GM19468 (cell line): ENCODE measurements at regions not wholly inside any gene's neighbourhood (a gene's known extent, or its start where the extent isn't known, plus 50 kb on each side); places are given as distances from the start of the nearest gene placed in this dataset.
"Not testable (repeated sequence)": the region's sequence is repeated elsewhere in the genome, so short reads cannot be mapped to it uniquely, and the experiment has no call there.

ENCODE experiments used
- ATAC-seq: cut with Tn5 transposase; IDR thresholded peaks from one replicate; pipeline ENCODE4 v1.9.1; 2021; ENCODE audit warnings: mild to moderate bottlenecking, moderate library complexity, moderate number of reproducible peaks; ENCODE audit not compliant: unreplicated experiment; ENCODE audit errors: extremely low read depth

DNA sequence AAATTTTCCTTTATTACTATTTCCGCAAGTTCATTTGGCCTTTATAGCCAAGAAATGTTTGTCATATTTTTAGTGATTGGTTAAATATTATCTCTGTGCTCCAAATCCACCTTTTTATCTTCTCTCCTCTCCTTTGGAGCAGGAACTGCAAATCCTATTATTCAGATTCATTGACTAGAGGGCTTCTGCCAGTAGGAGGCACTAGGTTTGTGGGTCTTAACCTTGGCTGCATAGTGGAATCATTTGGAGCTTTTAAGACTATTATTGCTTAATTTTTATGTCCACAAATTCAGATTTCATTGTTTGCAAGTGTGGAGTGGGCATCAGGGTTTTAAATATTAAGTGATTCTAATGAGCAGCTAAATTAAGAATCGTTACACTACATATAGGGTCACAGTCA, 75.3 kb upstream of the SYT10 start:
- no peak for ATAC-seq

DNA sequence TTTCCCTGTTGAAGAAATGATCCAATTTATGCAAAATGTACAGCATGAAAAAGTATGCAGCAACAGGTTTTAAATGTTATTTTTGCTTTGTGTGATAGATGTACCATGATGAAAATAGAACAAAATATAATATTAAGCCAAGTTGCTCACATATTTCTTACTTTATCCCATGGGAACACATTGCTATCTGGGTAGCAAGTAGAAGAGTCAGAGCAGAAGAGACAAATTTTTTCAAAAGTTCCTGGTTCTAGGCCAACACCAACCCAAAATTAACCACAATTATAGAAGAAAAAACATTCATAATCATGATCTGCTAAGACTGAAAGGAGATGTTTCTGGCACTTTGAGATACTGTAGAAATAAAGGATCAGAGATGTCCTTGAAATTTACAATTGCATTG, 79.9 kb upstream of the SYT10 start:
- ATAC-seq: no peak

DNA sequence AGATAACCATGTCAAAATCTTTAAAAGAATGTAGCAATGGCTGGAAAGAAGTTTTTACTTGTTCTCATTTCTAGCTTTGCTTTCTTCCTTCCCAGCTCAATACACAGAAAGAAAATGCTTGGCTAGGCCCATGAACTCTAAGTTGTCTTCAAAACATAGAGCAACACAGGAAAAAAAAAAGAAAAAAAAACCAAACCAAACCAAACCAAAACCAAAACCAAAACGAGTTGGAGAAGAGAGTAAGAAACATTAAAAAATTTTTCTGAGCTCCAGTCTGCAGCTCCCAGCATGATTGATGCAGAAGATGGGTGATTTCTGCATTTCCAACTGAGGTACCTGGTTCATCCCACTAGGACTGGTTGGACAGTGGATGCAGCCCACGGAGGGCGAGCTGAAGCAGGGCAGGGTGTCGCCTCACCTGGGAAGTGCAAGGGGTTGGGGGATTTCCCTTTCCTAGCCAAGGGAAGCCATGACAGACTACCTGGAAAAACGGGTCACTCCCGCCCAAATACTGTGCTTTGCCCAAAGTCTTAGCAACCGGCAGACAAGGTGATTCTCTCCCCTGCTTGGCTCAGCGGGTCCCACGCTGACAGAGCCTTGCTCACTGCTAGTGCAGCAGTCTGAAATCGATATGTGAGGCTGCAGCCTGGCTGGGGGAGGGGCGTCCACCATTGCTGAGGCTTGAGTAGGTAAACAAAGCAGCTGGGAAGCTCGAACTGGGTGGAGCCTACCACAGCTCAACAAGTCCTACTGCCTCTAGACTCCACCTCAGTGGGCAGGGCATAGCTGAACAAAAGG, 81.1 kb upstream of the SYT10 start:
- not testable (repeated sequence) for ATAC-seq

DNA sequence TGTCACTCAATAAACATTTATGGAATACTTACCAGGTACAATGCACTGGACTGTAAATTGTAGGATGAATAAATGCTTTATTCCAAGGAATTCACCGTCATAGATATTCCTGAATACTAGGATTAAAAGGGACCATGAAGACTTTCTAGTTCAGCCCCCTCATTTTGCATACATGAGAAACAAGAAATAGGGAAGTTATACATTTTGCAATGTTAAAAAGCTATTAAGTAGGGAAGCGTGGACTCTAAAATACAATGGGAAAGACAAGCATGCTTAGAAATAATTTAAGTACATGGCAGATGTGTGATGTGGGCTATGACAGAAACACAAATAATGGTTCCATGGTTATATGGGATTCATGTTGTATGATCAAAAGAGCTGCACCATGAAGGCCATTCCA, 89.4 kb upstream of the SYT10 start:
- no peak for ATAC-seq

DNA sequence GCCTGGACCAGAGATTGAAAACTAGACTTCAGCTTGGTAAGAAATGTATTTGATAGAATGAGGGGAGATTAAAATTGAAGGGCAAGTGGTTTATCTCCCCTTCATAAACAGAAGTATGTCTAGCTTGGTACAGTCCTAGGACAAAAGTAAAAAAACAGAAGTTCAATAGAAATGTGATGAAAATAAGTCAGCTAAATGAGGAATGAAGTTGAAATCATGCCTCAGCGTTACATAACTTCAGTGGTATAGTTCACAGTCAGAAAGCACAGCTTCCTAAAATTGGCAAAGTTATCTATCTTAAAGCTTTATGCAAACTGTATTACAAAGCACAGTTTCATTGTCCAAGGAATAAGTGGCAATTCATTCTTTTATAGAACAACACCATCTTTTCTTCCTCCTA, 90.2 kb upstream of the SYT10 start:
- ATAC-seq: no peak

DNA sequence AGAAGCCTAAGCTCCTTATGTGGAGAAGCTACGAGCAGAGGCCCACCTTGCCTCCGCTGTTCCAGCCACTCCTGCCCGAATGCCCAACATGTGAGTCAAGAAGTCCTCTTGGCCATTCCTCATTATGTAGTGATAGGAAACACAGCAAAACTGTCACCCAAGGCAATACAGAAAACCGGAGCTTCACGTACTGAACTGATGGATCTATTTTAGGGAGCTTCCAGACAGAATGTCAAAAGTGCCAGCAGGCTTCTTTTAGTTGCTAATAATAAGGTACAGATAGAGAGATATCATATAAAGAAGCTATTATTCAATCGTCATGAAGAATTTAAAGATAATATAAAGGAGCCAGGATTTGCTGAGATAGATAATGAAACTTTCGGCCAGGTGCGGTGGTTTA, 91.6 kb upstream of the SYT10 start:
- no peak for ATAC-seq

DNA sequence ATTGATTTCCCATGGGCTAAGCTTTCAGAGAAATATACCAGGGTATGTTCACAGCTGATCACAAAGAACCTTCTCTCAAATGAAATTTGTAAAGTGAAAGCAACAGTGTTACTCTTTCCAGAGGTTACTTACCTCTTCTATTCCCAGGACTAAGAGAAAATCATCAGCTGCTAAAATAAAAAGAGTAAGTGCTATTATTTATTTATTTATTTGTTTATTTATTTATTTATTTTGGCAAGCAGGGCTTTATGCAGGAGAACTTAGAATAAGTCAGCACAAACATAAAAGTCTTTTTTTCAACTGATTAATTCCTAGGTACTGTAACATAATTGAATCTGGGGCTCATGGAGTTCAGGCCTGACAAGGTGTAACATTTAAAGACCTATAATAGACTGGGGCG, 93.9 kb upstream of the SYT10 start:
- ATAC-seq: no peak

DNA sequence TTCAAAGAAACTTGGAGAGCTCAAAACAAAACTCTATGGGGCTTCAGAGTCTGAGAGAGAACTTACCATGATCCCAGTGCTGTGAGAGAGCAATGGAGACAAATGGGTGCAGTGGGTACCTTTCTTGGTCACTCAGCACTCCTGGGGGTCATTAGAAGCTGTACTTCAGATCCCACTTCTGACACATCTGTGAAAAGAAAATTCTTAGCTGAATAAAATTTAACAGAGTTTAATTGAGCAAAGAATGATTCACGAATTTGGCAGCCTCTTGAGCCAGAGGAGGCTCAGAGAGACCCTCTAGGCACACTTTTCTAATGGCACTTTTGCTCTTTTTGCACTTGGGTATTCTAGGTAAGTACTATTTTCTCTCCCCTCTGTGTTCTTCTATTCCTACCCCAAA, 96.8 kb upstream of the SYT10 start:
- no peak for ATAC-seq

DNA sequence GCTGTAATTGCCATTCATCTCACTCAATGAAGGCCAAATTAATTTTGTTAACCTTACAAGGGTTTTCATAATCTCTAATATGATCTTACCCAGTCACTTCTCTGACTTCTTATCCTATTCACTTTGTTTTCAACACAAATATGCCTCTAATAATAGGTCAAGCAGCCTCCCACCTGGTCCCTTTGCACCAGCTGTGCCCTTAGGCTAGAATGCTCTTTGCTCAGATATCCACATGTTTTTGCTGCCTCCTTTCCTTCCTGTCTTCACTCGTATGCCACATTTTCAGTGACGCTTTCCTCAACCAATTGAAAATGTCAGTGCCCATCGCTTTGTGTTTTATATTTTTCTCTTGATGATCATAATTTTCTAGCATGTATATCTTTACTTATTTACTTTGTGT, 106.4 kb upstream of the SYT10 start:
- ATAC-seq: no peak

DNA sequence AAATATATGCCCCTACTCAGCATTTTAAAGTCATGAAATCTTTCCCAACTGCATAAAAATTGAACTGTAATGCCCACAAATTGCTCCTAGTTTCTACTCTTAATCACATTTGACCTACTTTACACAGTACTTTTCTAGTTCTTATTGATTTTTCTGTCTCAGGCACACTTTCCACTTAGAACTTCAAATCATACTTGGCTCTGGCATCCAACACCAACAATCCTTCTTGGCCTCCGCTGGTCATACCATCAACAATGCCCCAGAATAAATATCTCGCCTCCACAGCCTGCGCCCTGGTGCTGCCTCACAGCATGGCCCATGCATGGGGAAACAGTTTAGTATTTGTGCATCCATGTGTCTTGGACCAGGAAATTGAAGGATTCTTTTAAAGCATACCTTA, 107.5 kb upstream of the SYT10 start:
- no peak for ATAC-seq

DNA sequence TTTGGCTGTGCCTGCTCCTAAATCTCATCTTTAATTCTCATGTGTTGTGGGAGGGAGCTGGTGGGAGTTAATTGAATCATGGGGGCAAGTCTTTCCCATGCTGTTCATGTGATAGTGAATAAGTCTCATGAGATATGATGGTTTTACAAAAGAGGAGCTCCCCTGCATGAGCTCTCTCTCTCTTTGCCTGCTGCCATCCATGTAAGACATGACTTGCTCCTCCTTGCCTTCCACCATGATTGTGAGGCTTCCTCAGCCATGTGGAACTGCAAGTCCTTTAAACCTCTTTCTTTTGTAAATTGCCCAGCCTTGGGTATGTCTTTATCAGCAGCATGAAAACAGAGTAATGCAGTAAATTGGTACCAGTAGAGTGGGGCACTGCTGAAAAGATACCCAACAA, 110.6 kb upstream of the SYT10 start:
- ATAC-seq: not testable (repeated sequence)

DNA sequence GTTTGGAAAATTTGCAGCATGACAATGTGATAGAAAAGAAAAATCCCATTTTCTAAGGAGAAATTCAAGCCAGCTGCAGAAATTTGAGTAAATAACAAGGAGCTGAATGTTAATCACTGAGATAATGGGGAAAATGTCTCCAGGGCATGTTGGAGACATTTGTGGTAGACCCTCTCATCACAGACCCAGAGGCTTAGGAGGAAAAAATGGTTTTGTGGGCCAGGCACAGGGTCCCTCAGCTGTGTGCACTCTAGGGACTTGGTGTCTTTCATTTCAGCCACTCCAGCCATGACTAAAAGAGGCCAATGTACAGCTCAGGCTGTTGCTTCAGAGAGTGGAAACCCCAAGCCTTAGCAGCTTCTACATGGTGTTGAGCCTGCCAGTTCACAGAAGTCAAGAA, 111.4 kb upstream of the SYT10 start:
- ATAC-seq: no peak

DNA sequence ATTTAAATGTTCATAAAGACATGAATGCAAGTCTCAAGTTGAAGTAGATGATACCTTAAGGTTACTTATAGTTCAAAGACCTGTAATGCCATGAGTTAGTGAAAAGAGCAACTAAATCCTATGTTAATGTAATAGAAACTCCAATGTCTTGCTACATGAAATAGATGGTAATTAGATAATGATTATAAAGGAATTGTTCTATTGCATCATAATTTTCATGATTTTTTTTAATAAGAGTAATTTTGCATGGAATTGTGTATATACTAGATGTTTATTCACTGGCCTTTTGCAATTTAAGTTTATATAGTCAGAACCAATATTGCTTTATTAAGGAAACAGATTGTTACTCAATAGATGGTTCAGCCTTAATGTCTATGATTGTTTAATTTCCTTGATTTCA, 115.5 kb upstream of the SYT10 start:
- ATAC-seq: no peak

DNA sequence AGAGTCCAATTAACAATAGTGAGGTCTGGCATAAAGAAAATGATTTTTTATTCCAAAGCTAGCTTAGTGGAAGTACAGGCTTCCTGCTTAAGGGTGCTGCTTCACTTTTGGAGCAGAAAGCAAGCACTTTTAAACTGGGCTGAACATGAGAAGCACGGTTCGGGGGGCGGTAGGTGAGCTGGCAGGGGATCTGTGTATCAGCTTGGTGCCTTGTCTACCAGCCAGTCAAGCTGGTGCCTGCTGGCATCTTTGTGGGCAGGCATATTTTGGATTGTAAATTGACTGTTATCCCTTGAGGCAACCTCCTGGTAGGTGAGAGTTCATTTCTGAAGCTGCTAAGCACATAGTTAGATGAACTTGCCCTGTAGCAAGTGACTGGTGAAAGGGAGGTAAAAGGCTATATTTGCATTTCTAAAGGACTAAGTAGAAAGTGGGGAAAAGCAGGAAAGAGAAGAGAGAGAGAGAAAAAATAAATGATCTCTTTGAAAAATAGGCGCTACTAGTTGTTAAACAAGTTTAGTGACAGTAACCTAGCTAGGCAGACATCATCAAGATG, 121.1 kb upstream of the SYT10 start:
- no peak for ATAC-seq

DNA sequence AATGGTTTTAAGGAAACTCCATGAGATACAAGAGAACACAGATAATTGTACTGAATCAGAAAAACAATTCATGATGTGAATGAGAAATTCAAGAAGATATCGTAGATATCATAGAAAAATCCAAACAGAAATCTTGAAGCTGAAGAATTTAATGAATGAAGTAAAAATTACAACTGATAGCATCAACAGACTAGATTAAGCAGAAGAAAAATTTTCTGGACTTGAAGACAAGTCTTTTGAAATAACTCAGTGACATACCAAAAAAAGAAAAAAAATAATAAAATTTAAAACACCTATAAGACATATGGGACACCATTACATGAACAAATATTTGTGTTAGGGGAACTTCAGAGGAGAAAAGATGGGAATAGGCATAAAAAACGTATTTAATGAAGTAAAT, 122.8 kb upstream of the SYT10 start:
- ATAC-seq: no peak

DNA sequence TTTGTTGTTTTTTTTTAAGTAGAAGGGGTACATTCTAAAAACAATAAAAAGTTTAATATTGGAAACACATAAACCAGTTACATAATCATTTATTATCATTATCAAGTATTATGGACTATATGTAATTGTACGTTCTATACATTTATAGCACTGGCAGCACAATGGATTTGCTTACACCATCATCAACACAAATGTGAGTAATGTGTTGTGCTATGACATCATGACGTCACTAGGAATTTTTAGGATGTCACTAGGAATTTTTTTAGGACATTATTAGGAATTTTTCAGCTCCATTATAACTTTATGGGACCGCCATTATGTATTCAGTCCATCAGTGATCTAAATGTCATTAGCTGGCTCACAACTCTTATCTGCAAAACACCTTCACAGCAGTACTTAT, 126.8 kb upstream of the SYT10 start:
- no peak for ATAC-seq

DNA sequence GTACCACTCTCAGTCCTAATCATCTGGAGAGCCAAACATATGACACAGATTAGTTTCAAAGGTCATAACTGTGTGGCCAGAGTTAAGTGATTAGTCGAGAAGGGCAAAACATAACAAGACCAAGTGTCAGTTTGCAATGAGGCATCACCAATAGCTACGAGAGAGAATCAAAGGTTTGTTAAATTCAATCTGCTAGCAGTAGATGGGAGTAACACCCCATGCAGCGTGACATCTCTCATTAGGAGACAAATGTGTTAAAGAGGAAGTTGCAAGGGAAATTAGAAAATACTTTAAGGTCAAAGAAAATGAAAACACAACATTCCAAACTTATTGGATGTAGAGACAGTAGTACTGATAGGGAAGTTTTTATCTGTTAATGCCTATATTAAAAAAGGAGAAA, 135.7 kb upstream of the SYT10 start:
- no peak for ATAC-seq

DNA sequence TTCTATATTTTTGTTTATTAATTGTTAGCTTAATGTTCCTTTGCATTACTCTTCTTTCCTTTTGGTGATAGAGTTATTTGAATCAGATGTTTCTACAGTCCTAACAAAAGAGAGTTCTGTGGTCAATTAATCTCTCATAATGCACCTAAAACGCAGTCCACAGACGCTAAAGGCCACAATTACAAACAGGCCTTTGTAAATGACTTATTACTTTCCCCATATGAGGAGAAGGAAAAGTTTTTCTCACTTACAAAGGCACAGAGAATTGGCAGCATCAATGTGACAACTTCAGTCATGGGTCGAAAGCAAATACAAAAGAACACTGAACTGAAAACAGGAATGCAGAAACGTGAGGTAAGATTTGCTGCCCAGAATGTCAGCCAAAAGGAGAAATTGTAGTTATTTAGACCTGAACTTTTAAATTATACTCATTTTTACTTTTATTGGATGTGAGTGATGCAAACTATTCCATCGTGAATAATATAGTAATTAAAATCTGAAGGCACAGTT, 142.0 kb upstream of the SYT10 start:
- no peak for ATAC-seq

DNA sequence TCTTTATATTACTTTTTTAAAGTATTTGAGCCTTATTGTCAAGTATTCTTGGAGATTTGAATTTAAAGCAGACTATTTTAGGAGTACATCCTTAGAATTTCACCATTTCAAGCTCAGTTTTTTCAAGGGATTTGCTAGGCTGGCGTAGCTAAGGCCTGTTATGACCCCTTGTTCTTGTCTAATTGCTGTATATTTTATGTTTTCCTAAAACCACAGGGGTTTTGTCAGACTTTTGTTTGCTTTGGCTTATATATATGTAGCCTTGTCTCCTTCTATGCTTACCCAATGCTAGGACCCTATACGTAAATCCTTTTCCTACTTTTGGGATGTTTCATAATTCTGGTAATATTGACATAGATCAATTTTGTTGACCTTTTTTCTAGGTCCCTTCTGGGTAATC, 147.0 kb upstream of the SYT10 start:
- ATAC-seq: no peak

DNA sequence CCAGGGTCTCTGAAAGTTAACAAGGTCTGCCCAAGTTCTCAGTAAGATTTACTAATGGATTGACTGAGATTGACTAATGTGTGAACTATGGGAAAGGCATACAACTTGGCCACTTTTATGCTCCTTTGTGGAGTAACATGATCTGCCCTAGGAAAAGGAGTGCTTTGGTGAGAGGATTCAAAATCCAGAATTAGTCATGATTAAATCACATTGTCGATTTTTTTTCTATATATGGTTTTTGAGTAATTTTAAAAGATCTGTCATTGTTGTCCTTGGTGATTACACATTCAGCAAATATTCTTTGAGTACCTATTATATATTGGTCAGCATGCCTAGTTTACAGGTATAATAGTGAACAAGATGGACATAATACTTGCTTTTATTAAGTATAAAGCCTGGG, 147.7 kb upstream of the SYT10 start:
- ATAC-seq: no peak

DNA sequence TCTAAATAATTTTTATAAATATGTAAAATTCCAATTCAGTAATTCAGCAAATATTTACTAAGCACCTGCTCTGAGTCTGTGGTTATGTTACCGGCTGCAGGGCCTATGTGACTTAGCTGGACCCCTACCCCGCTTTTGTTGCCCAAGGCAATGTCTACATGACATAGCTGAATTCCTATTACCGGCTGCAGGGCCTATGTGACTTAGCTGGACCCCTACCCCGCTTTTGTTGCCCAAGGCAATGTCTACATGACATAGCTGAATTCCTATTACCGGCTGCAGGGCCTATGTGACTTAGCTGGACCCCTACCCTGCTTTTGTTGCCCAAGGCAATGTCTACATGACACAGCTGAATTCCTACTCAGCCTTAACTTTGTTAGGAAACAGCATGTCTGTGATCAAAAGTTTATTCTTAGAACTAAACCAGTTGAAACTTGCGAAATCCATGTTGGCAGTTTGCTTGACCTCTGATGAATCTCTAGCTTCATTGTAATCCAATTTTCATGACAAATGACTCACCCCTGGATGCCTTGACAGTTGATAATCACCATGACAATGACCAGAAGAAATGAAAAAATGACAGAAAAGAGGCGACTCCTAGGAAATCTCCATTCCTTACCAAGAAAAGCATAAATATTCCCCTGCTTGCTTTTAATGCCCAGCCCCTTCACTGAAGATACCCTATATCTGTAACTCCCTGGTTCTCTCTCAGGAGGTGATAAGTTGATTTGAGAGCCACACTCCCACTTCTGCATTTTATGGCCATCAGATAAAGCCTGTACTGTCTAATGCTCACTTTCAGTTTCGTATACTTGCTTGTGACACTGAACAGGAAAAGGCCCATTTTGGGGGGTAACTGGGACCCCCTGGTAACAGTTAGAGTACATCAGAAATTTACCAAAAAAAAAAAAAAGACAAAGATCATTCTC, 148.4 kb upstream of the SYT10 start:
- peak; percentile 79 for ATAC-seq
